IMR-90 (cell line): ENCODE measurements at regions not wholly inside any gene's neighbourhood (a gene's known extent, or its start where the extent isn't known, plus 50 kb on each side); places are given as distances from the start of the nearest gene placed in this dataset.

ENCODE experiments used
- CEBPB ChIP-seq: IDR thresholded peaks from 2 replicates; pipeline ENCODE4 v1.6.1; 2012; ENCODE audit warnings: low read depth, low read length, improper control_type of control experiment
- CHD1 ChIP-seq: IDR thresholded peaks from 2 replicates; pipeline ENCODE4 v1.6.1; 2012; ENCODE audit warnings: low read depth, low read length, improper control_type of control experiment
- CTCF ChIP-seq: conservative IDR thresholded peaks from 2 replicates; pipeline ENCODE4 v1.5.1; 2012; ENCODE audit warnings: mild to moderate bottlenecking, low read depth, low read length, improper control_type of control experiment
- ELK1 ChIP-seq: fragments of 150-350 bp; IDR thresholded peaks from 2 replicates; pipeline ENCODE4 v1.6.1; 2016; ENCODE audit warnings: low read depth, mild to moderate bottlenecking, low read length, moderate library complexity, borderline replicate concordance
- MAFK ChIP-seq: IDR thresholded peaks from 2 replicates; pipeline ENCODE4 v1.6.1; 2012; ENCODE audit warnings: low read depth, low read length, improper control_type of control experiment
- MXI1 ChIP-seq: IDR thresholded peaks from 2 replicates; pipeline ENCODE4 v1.6.1; 2012; ENCODE audit warnings: low read depth, mild to moderate bottlenecking, low read length, moderate library complexity, borderline replicate concordance
- POLR2A ChIP-seq: IDR thresholded peaks from 2 replicates; pipeline ENCODE4 v1.6.1; 2012; ENCODE audit warnings: mild to moderate bottlenecking, low read depth, low read length
- RAD21 ChIP-seq: IDR thresholded peaks from 2 replicates; pipeline ENCODE4 v1.6.1; 2012; ENCODE audit warnings: low read length, improper control_type of control experiment
- SMC3 ChIP-seq: fragments of 150-350 bp; IDR thresholded peaks from 2 replicates; pipeline ENCODE4 v1.6.1; 2016; ENCODE audit warnings: low read depth, mild to moderate bottlenecking, antibody characterized with exemption, low read length, moderate library complexity

- TF ChIP-seq CTCF, result no peak
- TF ChIP-seq SMC3, result no peak
- TF ChIP-seq CEBPB, result no peak
- TF ChIP-seq MAFK, result no peak
- TF ChIP-seq ELK1, result no peak
- no peak for TF ChIP-seq RAD21
- TF ChIP-seq POLR2A, result no peak
- no peak for TF ChIP-seq CHD1
- TF ChIP-seq MXI1, result no peak
Observed at GRCh38 chr2:34899079-34899478, 1300.0 kb upstream of the FAM98A start.
